ENCODE measurements at regions not wholly inside any gene's neighbourhood (a gene's known extent, or its start where the extent isn't known, plus 50 kb on each side); places are given as distances from the start of the nearest gene placed in this dataset.
"Not testable (repeated sequence)": the region's sequence is repeated elsewhere in the genome, so short reads cannot be mapped to it uniquely, and the experiment has no call there.

GRCh38 chr7:52775876-52776275 lies 259.6 kb upstream of the POM121L12 start:
- no peak for DNase-seq

GRCh38 chr7:52771177-52771576 lies 264.3 kb upstream of the POM121L12 start:
- no peak for DNase-seq

GRCh38 chr7:52764492-52765169 lies 270.8 kb upstream of the POM121L12 start:
- DNase-seq = no peak

DNA sequence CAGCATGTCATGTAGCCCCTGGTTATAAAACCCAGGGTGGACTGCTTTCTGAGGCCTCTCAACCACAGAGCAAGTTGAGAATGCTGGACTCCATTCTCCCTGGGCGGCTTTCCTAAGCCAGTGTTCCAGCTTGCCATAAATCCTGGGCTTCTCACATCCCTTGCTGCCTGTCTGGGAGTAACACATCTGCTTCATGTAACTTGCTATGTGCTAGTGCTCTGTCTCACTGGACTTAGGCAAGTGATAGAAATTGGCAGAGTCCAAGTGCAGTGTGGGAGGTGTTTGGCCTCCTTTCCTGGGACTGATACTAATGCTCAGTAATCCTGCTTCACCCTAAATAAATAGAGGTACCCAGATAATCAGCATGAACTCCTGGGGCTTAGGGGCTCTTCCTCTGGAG lies 277.1 kb upstream of the POM121L12 start:
- DNase-seq = no peak

DNA sequence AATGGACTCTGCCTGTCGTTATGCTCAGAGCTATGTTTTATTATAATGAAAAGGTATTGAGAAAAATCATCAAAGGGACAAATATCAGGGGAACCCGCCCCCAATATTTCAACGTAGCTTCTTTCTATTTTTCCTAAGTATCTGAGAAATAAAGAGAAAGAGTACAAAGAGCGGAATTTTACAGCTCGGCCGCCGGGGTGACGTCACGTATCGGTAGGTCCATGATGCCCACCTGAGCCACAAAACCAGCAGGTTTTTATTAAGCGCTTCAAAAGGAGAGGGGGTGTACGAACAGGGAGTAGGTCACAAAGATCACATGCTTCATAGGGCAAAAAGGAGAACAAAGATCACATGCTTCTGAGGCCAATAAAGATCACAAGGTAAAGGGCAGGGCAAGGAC lies 281.6 kb upstream of the POM121L12 start:
- DNase-seq = no peak

- DNase-seq = no peak
Measured at GRCh38 chr7:52752891-52753290, 282.5 kb upstream of the POM121L12 start.

GRCh38 chr7:52749880-52750279 lies 285.6 kb upstream of the POM121L12 start:
- no peak for DNase-seq

DNA sequence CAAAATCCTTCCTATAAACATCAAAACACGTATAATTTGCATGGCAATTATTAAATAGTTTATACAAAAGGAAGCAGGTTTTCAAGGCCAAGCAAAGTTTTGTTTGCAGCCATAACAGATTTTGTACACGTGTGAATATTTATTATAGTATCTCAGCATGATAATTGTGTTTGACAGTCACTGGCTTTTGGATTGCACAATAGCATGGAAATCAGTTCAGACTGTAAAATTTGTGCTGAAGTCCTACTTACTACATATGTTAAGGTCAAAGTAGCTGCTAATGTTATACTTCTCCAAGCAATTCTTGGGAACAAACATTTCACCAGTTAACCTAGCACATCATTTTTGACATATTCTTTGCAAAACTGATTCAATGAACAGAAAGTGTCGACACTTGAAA lies 287.6 kb upstream of the POM121L12 start:
- no peak for DNase-seq

DNA sequence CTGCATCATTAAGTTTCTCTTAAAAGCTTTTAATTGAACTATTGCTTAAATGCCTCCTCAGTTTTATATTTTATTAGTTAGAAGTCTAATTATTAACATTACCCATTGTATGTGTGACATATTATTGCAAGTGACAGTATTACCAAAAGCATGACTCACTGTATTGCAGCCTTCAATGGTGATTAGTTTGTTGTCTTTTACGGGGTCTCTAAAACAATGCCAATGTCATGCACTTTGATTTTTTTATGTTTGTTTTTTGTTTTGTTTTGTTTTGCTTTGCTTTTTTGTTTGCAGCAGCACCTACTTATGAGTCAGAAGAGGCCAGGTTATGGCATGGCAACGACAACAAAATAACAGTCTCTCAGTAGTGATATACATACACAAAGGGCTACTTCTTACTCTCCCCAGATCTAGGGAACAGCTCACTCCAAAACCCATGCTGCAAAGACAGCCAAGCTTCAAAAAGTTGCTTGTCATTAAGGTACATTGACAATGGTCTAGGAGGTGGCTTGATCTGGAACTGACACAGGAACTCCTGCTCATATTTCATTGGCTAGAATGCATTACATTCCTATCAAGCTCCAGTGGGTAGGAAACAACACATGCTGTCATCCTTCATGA lies 293.7 kb upstream of the POM121L12 start:
- DNase-seq = no peak

GRCh38 chr7:52735656-52736055 lies 299.8 kb upstream of the POM121L12 start:
- no peak for DNase-seq

DNA sequence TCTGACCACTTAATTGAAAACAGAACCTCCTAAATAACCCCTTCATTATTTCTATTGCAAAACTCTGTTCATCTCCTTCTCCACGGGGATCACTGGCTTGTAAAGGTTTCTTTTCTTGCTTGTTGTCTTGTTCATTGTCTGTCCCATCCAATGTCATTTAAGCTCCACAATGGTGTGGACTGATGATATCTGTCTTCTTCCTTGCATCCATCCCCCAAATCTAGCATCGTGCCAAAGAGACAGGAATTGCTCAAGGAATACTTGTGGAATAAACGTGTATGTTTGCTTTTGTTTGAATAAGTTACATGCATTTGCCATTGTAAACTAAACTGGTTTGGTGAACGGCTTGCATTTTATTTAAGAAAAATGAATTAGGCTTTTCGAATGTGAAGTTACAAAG lies 306.8 kb upstream of the POM121L12 start:
- DNase-seq = not testable (repeated sequence)

DNA sequence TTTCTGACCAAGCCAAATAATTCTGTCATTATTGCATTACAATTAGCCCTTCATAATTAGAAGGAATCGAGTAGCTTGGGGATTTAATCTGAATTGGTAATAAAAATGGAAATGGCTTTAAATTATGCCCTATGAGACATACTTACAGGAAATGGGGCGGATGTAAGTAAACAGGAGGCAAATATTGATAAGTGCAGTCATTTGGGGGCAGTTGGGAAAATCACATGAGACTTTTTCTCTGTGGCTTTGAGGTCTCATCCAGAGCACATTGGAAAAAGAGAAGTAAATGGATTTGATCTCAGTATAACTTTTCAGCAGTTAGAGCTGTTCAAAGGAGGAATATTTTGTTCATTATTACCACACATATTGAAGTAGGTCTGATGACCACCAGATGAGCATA lies 307.8 kb upstream of the POM121L12 start:
- DNase-seq = no peak

DNA sequence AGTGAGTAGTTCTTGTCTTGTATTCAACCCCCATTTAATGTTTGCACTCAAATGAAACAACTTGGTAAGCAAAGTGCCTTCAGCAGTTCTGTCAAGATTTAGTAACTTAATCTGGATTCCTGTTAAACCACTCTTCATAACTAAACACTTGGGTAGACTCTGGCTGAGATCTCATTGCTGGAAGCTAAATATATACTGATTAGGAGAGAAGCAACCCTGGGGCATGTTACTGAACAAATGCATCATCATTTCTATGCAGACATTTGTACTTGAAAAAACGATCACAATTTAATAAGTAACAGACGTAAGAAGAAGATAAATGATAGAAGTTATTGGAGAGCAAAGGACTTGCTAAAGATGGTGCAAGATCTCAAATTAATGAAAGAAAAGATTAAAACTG lies 308.4 kb upstream of the POM121L12 start:
- DNase-seq = no peak

DNA sequence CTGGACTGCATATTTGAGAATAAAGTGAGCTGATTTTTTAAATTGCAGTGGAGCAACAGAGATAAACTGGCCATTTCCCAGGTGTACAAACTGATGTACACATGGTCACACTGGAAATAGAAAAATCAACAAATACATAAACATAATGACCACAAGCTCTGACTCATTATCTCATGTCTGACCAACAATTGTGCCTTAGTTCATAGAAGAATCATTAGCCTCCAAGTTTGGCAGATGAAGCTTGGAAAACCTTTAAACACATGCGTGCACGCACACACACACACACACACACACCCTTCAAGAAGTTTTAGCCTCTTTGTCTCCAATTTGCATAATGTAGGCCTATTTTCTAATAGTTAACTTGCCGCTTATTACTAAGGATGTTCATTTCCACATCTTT lies 308.9 kb upstream of the POM121L12 start:
- no peak for DNase-seq

DNA sequence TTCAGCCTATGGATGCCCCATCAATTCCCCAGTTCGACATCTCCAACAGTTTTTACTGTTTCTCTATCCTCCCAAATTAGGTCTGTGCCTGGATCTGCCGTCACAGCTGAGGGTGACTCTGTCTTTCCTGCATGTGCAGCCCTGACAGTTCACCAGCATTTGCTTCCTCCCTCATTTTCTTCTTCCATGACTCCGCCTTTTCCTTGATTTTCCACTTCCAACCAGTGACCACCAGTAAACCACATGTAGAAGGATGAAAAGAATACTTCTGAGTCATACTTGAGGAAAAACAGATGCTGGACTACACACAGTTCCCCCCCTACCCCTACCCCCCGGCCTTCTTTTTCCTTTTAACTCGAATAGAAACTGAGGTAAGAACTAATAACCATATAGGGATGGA lies 311.8 kb upstream of the POM121L12 start:
- no peak for DNase-seq

- DNase-seq = no peak
Measured at GRCh38 chr7:52720856-52721255, 314.6 kb upstream of the POM121L12 start.

- no peak for DNase-seq
Measured at GRCh38 chr7:52719677-52720076, 315.8 kb upstream of the POM121L12 start.

- peak; percentile 58 for DNase-seq
Measured at GRCh38 chr7:52715701-52716100, 319.7 kb upstream of the POM121L12 start.

DNA sequence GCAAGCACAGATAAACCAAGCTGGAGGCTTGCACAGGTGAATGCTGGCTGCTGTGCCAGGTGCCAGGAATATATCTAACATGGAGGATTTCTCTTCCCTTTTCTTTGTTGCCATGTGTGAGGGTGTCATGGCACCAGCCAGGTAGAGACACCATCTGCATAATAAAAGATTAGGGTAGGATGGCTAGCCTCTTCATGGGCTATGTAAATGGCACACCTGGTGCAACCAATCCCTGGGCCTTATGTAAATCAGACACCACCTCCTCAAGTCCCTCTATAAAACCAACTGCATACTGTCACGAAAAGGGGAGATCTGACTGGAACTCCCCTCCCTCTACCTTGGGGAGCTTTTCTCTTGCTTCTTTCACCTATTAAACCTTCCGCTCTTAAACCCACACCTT lies 322.5 kb upstream of the POM121L12 start:
- no peak for DNase-seq

DNA sequence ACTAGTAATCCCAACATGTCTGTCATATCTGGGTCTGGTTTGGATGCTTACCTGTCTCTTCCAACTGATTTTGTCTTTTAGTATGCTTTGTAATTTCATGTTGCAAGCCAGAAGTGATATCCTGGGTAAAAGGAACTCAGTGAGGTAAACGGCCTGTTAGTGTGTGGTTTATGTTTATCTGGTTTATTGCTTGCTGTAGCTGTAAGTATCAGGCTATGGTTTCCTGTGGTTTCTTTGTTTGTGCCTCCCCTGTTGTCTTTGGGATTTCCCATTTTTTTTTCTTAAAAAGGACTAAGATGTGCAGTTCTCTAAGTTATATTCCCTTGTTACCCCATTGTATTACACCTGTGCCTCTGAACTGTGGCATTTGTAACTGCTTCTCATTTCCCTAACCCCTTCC lies 323.5 kb upstream of the POM121L12 start:
- no peak for DNase-seq

DNA sequence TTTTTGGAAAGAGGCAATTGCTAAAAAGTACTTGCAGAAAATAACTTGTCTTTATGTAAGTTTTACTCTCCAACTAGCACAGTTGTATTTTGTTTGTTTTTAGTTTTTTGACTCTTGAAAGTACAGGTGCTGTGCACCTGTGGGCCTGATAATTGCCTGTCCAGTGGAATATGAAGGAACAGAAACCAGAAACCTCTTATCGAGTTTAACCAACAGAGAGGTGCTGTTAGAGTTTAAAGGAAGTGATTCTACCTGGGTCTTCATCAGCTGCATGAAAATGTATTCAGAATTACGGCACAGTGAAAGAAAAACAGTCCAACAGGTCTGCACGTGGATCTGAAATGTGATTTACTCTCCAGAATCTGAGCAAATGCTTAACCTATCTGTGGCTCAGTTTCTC lies 326.6 kb upstream of the POM121L12 start:
- DNase-seq = no peak

DNA sequence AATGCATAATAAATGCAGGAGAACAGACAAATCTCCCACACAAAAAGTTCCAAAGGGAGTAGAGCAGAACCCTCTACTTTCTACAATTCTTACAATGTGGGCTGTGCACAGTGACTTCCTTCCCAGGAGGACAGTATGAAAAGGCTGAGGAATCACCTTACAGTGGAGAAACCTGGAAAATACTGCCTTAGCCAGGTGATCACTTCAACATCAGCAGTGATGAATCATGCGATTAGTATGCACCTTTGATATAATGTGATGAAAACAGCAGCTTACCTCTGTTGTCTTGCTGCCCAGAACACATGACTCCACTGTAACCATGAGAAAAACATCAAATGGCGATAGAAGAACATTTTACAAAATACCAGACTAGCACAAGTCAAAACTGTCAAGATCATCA lies 329.7 kb upstream of the POM121L12 start:
- DNase-seq = no peak

DNA sequence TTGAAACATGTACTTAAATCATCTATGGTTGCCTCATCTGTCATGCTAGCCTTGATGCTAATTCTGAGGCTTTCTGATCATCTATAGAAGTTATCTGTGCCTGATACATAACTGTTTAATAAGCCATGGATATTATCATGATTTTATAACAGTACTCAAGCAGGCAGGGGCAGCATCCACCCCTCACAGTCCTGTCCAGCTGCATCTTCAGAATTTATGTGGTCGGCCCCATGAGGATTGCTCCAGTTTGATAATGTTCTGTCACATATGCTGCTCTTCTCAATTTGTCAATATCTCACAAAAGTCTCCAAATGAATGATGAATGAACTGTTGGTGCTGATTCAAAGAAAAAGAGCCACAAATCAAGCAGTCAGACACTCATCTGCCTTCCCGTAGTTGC lies 335.1 kb upstream of the POM121L12 start:
- no peak for DNase-seq

DNA sequence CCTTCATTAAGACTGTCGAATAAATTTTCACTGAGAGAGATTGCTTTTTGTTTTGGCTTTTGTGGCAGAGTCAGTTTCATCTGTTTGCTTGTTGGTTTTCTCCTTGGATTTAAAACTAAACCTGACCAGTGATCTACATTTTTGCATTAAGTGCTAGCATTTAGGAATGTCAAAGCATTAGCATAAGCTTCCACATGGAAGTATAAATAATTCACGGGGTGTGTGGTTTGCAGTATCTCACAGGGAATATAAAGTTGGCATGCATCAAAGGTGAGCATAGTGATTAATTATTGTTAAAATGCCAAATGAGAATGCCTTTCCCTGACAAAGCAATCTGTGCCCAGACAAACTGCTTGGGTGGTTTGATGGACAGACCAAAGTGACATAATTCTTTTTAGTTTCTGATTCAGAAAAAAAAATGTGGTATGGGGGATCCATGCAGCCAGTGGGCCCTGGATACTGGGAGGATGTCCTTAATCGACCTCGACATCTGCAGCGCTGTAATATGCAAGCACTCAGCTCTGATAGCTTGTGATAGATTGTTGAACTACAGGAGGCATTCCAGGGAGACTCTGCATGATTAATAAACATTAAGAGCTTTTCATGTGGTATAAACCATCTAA lies 339.3 kb upstream of the POM121L12 start:
- DNase-seq = peak; percentile 58

GRCh38 chr7:52691257-52691656 lies 344.2 kb upstream of the POM121L12 start:
- no peak for DNase-seq
